ENCODE measurements at regions not wholly inside any gene's neighbourhood (a gene's known extent, or its start where the extent isn't known, plus 50 kb on each side); places are given as distances from the start of the nearest gene placed in this dataset.

DNA sequence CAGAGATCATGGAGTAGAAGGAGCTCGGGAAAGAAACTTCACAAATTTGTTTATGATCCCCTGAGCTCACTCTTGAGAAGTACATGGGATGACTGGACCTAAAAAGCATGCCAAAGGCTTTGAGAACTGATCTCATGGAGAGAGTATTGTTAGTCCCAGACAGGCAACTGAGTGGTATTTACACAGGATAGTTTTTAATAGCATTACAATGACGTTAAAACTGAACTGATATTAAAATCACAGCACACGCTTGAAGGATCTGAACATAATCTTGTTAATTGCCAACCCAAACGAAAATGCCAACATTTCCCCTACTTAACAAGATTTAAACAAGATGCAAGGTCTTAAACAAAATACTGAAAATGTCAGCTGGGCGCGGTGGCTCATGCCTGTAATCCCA is 113.2 kb upstream of the NLGN1 start:
- ChIA-PET CTCF (ENCODE audit: low intra/inter-chr PET ratio, low total read pairs) (no interaction called here), POLR2A (no interaction called here)
- no peaks in the 10 kb centered on the region for H3K79me2 ChIP-seq (ENCODE audit: insufficient read depth, low read length)
- H3K27ac ChIP-seq (ENCODE audit: extremely low read length, insufficient read depth, low read length): no peak overlapping the region
- no peaks in the 10 kb centered on the region for H3K36me3 ChIP-seq (replicated peaks in 1 of 2; ENCODE audit: control insufficient read depth in 1 of 2, insufficient read depth in 2 of 2, low read length in 2 of 2)
- in situ Hi-C loops (cut with HindIII; ENCODE audit: extremely low pct_ligation_motif_present, low pct_unique_long_range_greater_than_20kb): no loop called here
- no peaks in the 10 kb centered on the region for H3K27me3 ChIP-seq (ENCODE audit: control insufficient read depth in 1 of 2, insufficient read depth in 2 of 2, low read length in 2 of 2)
- no peak overlapping the region for H3K4me3 ChIP-seq (replicated peaks in 1 of 3; ENCODE audit: insufficient read depth in 1 of 3, low read depth in 2 of 3, low read length in 3 of 3)
- no peak overlapping the region for H3K4me2 ChIP-seq (ENCODE audit: low read depth, low read length)
- H3K4me1 ChIP-seq (ENCODE audit: insufficient read depth, low read length): no peaks in the 10 kb centered on the region
- intact Hi-C loops (cut with micrococcal nuclease; ENCODE audit: unreplicated experiment): no loop called here
- 20% methylated on average over 6 of the region's 6 CpGs for WGBS (ENCODE audit: low lambda C conversion rate)
- no peaks in the 10 kb centered on the region for H3K9me3 ChIP-seq (ENCODE audit: low read length)
- H3K9ac ChIP-seq (ENCODE audit: insufficient read depth, low read depth, low read length): no peak overlapping the region
- DNase-seq (ENCODE audit: low spot score) (no peak), ATAC-seq (no peak), FAIRE-seq (no peak)
- BruUV-seq (replicated peaks): no TSS peak
- H4K20me1 ChIP-seq (ENCODE audit: insufficient read depth, low read length): no peaks in the 10 kb centered on the region
- H2AFZ ChIP-seq (ENCODE audit: low read length): no peak overlapping the region
- no peak for TF ChIP-seq MLLT10 (CRISPR knock-in tag; IDR thresholded peaks at IDR 0.05)
- TF ChIP-seq ZNF30 (CRISPR knock-in tag; IDR thresholded peaks at IDR 0.05): no peak
- no peak for TF ChIP-seq FOXM1 (CRISPR knock-in tag; IDR thresholded peaks at IDR 0.05)
- no peak for TF ChIP-seq MXD4 (CRISPR knock-in tag; IDR thresholded peaks at IDR 0.05)
- TF ChIP-seq ZNF550 (CRISPR knock-in tag; IDR thresholded peaks at IDR 0.05; ENCODE audit: borderline replicate concordance): no peak
- TF ChIP-seq MBNL3 (CRISPR knock-in tag; conservative IDR thresholded peaks at IDR 0.05): no peak
- no peak for TF ChIP-seq E2F2 (CRISPR knock-in tag; IDR thresholded peaks at IDR 0.05; ENCODE audit: borderline replicate concordance)
- TF ChIP-seq, protein P1, sequence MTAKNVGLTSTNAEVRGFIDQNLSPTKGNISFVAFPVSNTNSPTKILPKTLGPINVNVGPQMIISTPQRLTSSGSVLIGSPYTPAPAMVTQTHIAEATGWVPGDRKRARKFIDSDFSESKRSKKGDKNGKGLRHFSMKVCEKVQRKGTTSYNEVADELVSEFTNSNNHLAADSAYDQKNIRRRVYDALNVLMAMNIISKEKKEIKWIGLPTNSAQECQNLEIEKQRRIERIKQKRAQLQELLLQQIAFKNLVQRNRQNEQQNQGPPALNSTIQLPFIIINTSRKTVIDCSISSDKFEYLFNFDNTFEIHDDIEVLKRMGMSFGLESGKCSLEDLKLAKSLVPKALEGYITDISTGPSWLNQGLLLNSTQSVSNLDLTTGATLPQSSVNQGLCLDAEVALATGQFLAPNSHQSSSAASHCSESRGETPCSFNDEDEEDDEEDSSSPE (CRISPR knock-in tag; IDR thresholded peaks at IDR 0.05): no peak
- TF ChIP-seq MAFG (CRISPR knock-in tag; IDR thresholded peaks at IDR 0.05): no peak
- TF ChIP-seq, protein P2, sequence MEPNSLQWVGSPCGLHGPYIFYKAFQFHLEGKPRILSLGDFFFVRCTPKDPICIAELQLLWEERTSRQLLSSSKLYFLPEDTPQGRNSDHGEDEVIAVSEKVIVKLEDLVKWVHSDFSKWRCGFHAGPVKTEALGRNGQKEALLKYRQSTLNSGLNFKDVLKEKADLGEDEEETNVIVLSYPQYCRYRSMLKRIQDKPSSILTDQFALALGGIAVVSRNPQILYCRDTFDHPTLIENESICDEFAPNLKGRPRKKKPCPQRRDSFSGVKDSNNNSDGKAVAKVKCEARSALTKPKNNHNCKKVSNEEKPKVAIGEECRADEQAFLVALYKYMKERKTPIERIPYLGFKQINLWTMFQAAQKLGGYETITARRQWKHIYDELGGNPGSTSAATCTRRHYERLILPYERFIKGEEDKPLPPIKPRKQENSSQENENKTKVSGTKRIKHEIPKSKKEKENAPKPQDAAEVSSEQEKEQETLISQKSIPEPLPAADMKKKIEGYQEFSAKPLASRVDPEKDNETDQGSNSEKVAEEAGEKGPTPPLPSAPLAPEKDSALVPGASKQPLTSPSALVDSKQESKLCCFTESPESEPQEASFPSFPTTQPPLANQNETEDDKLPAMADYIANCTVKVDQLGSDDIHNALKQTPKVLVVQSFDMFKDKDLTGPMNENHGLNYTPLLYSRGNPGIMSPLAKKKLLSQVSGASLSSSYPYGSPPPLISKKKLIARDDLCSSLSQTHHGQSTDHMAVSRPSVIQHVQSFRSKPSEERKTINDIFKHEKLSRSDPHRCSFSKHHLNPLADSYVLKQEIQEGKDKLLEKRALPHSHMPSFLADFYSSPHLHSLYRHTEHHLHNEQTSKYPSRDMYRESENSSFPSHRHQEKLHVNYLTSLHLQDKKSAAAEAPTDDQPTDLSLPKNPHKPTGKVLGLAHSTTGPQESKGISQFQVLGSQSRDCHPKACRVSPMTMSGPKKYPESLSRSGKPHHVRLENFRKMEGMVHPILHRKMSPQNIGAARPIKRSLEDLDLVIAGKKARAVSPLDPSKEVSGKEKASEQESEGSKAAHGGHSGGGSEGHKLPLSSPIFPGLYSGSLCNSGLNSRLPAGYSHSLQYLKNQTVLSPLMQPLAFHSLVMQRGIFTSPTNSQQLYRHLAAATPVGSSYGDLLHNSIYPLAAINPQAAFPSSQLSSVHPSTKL (CRISPR knock-in tag; IDR thresholded peaks at IDR 0.05): no peak
- TF ChIP-seq, protein P3, sequence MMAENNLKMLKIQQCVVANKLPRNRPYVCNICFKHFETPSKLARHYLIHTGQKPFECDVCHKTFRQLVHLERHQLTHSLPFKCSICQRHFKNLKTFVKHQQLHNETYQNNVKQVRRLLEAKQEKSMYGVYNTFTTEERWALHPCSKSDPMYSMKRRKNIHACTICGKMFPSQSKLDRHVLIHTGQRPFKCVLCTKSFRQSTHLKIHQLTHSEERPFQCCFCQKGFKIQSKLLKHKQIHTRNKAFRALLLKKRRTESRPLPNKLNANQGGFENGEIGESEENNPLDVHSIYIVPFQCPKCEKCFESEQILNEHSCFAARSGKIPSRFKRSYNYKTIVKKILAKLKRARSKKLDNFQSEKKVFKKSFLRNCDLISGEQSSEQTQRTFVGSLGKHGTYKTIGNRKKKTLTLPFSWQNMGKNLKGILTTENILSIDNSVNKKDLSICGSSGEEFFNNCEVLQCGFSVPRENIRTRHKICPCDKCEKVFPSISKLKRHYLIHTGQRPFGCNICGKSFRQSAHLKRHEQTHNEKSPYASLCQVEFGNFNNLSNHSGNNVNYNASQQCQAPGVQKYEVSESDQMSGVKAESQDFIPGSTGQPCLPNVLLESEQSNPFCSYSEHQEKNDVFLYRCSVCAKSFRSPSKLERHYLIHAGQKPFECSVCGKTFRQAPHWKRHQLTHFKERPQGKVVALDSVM (CRISPR knock-in tag; IDR thresholded peaks at IDR 0.05): no peak
- TF ChIP-seq ZNF292 (CRISPR knock-in tag; IDR thresholded peaks at IDR 0.05; ENCODE audit: borderline replicate concordance, low read depth): no peak
- no peak for TF ChIP-seq CTCF (CRISPR knock-in tag; IDR thresholded peaks at IDR 0.05)

Measured in HepG2 (cell line).